ENCODE measurements at regions not wholly inside any gene's neighbourhood (a gene's known extent, or its start where the extent isn't known, plus 50 kb on each side); places are given as distances from the start of the nearest gene placed in this dataset.
A peak's percentile ranks its signal among the peaks of the same experiment; 100 is the strongest.

DNA sequence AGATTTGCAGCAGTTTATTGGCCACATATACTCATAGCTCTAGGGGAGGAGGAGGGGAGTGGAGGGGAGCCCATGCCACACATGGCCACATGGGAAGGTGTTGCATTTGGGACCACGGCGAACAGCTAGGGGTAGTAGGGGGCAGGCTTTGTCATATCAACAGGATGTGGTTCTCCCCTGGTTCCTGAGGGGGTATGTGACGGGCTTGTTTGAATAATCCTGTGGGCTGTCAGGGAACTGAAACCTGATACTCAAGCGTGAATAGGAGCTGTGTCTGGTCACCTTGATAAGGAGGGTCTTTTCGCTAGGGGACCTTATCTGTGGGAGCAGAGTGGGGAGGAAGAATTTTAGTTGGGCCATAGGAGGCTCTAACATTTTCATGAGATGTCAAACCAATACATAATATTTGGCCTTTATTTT lies 264.7 kb downstream of the CTH start (continued):
- TF ChIP-seq, protein P1, sequence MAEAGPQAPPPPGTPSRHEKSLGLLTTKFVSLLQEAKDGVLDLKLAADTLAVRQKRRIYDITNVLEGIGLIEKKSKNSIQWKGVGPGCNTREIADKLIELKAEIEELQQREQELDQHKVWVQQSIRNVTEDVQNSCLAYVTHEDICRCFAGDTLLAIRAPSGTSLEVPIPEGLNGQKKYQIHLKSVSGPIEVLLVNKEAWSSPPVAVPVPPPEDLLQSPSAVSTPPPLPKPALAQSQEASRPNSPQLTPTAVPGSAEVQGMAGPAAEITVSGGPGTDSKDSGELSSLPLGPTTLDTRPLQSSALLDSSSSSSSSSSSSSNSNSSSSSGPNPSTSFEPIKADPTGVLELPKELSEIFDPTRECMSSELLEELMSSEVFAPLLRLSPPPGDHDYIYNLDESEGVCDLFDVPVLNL (CRISPR knock-in tag; IDR thresholded peaks at IDR 0.05; ENCODE audit: low read depth): no peak
- TF ChIP-seq, protein P2, sequence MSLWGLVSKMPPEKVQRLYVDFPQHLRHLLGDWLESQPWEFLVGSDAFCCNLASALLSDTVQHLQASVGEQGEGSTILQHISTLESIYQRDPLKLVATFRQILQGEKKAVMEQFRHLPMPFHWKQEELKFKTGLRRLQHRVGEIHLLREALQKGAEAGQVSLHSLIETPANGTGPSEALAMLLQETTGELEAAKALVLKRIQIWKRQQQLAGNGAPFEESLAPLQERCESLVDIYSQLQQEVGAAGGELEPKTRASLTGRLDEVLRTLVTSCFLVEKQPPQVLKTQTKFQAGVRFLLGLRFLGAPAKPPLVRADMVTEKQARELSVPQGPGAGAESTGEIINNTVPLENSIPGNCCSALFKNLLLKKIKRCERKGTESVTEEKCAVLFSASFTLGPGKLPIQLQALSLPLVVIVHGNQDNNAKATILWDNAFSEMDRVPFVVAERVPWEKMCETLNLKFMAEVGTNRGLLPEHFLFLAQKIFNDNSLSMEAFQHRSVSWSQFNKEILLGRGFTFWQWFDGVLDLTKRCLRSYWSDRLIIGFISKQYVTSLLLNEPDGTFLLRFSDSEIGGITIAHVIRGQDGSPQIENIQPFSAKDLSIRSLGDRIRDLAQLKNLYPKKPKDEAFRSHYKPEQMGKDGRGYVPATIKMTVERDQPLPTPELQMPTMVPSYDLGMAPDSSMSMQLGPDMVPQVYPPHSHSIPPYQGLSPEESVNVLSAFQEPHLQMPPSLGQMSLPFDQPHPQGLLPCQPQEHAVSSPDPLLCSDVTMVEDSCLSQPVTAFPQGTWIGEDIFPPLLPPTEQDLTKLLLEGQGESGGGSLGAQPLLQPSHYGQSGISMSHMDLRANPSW (CRISPR knock-in tag; IDR thresholded peaks at IDR 0.05): no peak
- no peak for TF ChIP-seq KLF10 (CRISPR knock-in tag; IDR thresholded peaks at IDR 0.05)
- TF ChIP-seq MCM5 (IDR thresholded peaks at IDR 0.05; ENCODE audit: low read depth): no peak
- peak; percentile 64 for TF ChIP-seq FOSL1 (tag; conservative IDR thresholded peaks at IDR 0.05)
- peak; percentile 96 for TF ChIP-seq KLF16 (IDR thresholded peaks at IDR 0.05)
- TF ChIP-seq TAF9B (IDR thresholded peaks at IDR 0.05; ENCODE audit: partially characterized antibody): peak; percentile 20
- no peak for TF ChIP-seq CBX2 (IDR thresholded peaks at IDR 0.05; ENCODE audit: insufficient read depth, low read length, poor library complexity, severe bottlenecking)
- no peak for TF ChIP-seq LARP7 (IDR thresholded peaks at IDR 0.05)
- TF ChIP-seq ZNF589 (CRISPR knock-in tag; IDR thresholded peaks at IDR 0.05; ENCODE audit: low read depth): peak; percentile 75
- TF ChIP-seq CCNT2 (IDR thresholded peaks at IDR 0.05; ENCODE audit: borderline replicate concordance, extremely low read depth, insufficient read length, low read depth, low read length): peak; percentile 89
- TF ChIP-seq, protein P3, sequence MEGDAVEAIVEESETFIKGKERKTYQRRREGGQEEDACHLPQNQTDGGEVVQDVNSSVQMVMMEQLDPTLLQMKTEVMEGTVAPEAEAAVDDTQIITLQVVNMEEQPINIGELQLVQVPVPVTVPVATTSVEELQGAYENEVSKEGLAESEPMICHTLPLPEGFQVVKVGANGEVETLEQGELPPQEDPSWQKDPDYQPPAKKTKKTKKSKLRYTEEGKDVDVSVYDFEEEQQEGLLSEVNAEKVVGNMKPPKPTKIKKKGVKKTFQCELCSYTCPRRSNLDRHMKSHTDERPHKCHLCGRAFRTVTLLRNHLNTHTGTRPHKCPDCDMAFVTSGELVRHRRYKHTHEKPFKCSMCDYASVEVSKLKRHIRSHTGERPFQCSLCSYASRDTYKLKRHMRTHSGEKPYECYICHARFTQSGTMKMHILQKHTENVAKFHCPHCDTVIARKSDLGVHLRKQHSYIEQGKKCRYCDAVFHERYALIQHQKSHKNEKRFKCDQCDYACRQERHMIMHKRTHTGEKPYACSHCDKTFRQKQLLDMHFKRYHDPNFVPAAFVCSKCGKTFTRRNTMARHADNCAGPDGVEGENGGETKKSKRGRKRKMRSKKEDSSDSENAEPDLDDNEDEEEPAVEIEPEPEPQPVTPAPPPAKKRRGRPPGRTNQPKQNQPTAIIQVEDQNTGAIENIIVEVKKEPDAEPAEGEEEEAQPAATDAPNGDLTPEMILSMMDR (IDR thresholded peaks at IDR 0.05 in 2 of 3, conservative IDR thresholded peaks at IDR 0.05 in 1 of 3; ENCODE audit: insufficient read depth in 2 of 3, low read depth in 1 of 3, low read length in 3 of 3): peak in 2 of 3 experiments; percentile 23 to 56; a peak in 2 of 6 replicates
- TF ChIP-seq KLF1 (tag; IDR thresholded peaks at IDR 0.05): no peak
- peak; percentile 70; the same call in 1 of the 2 replicates for TF ChIP-seq ZNF24 (IDR thresholded peaks at IDR 0.05)
- TF ChIP-seq, protein P4, sequence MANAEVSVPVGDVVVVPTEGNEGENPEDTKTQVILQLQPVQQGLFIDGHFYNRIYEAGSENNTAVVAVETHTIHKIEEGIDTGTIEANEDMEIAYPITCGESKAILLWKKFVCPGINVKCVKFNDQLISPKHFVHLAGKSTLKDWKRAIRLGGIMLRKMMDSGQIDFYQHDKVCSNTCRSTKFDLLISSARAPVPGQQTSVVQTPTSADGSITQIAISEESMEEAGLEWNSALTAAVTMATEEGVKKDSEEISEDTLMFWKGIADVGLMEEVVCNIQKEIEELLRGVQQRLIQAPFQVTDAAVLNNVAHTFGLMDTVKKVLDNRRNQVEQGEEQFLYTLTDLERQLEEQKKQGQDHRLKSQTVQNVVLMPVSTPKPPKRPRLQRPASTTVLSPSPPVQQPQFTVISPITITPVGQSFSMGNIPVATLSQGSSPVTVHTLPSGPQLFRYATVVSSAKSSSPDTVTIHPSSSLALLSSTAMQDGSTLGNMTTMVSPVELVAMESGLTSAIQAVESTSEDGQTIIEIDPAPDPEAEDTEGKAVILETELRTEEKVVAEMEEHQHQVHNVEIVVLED (CRISPR knock-in tag; IDR thresholded peaks at IDR 0.05): no peak
- TF ChIP-seq TAF7 (tag; IDR thresholded peaks at IDR 0.05): no peak
- no peak for TF ChIP-seq XRCC5 (IDR thresholded peaks at IDR 0.05; ENCODE audit: low read depth, low read length)

Data from K562 (cell line).